ENCODE measurements at regions not wholly inside any gene's neighbourhood (a gene's known extent, or its start where the extent isn't known, plus 50 kb on each side); places are given as distances from the start of the nearest gene placed in this dataset.

GRCh38 chr17:70881093-70881492 lies 711.8 kb downstream of the KCNJ2 start:
- DNase-seq: no peak

GRCh38 chr17:70882504-70882903 lies 713.2 kb downstream of the KCNJ2 start:
- DNase-seq: no peak

- no peak for DNase-seq
Observed at GRCh38 chr17:70886648-70887047, 717.3 kb downstream of the KCNJ2 start.

- DNase-seq: no peak
Observed at GRCh38 chr17:70888324-70888723, 719.0 kb downstream of the KCNJ2 start.

GRCh38 chr17:70891306-70891705 lies 722.0 kb downstream of the KCNJ2 start:
- peak; percentile 22 for DNase-seq

GRCh38 chr17:70892527-70892926 lies 723.2 kb downstream of the KCNJ2 start:
- DNase-seq: no peak

- no peak for DNase-seq
Observed at GRCh38 chr17:70896843-70897242, 727.5 kb downstream of the KCNJ2 start.

- no peak for DNase-seq
Observed at GRCh38 chr17:70897446-70897845, 728.1 kb downstream of the KCNJ2 start.

- no peak for DNase-seq
Observed at GRCh38 chr17:70901870-70902269, 732.5 kb downstream of the KCNJ2 start.

GRCh38 chr17:70905796-70906195 lies 736.5 kb downstream of the KCNJ2 start:
- DNase-seq: peak; percentile 87

- DNase-seq: peak; percentile 37
Observed at GRCh38 chr17:70906808-70907207, 737.5 kb downstream of the KCNJ2 start.

- DNase-seq: no peak
Observed at GRCh38 chr17:70912716-70913485, 743.6 kb downstream of the KCNJ2 start.

- no peak for DNase-seq
Observed at GRCh38 chr17:70916469-70916868, 747.1 kb downstream of the KCNJ2 start.

GRCh38 chr17:70919241-70919640 lies 749.9 kb downstream of the KCNJ2 start:
- no peak for DNase-seq

- DNase-seq: no peak
Observed at GRCh38 chr17:70920416-70920815, 751.1 kb downstream of the KCNJ2 start.

- DNase-seq: no peak
Observed at GRCh38 chr17:70922268-70922667, 752.9 kb downstream of the KCNJ2 start.

- DNase-seq: no peak
Observed at GRCh38 chr17:70924776-70925175, 755.4 kb downstream of the KCNJ2 start.

GRCh38 chr17:70929226-70929625 lies 759.9 kb downstream of the KCNJ2 start:
- DNase-seq: no peak

- DNase-seq: no peak
Observed at GRCh38 chr17:70934231-70934630, 764.9 kb downstream of the KCNJ2 start.

- no peak for DNase-seq
Observed at GRCh38 chr17:70934835-70935234, 765.5 kb downstream of the KCNJ2 start.

GRCh38 chr17:70936724-70937123 lies 767.4 kb downstream of the KCNJ2 start:
- DNase-seq: no peak

- DNase-seq: no peak
Observed at GRCh38 chr17:70938336-70938735, 769.0 kb downstream of the KCNJ2 start.

- no peak for DNase-seq
Observed at GRCh38 chr17:70945386-70945785, 776.1 kb downstream of the KCNJ2 start.

- no peak for DNase-seq
Observed at GRCh38 chr17:70947215-70947614, 777.9 kb downstream of the KCNJ2 start.

Measured in fibroblast of skin of back (primary cell).